PFSK-1 (cell line): ENCODE measurements at regions not wholly inside any gene's neighbourhood (a gene's known extent, or its start where the extent isn't known, plus 50 kb on each side); places are given as distances from the start of the nearest gene placed in this dataset.

Experiments
- FOXP2 ChIP-seq: optimal IDR thresholded peaks from 2 replicates; pipeline ENCODE3; 2011; ENCODE audit warnings: borderline replicate concordance, control low read depth, inconsistent platforms; ENCODE audit not compliant: insufficient read depth; ENCODE audit errors: extremely low read length, extremely low read depth
- POLR2AphosphoS5 ChIP-seq: IDR thresholded peaks from 2 replicates; pipeline ENCODE4 v1.6.1; 2012; ENCODE audit warnings: low read depth, mild to moderate bottlenecking, control low read depth, low read length, moderate library complexity
- SIN3A ChIP-seq: IDR thresholded peaks from 2 replicates; pipeline ENCODE4 v1.6.1; 2012; ENCODE audit warnings: mild to moderate bottlenecking, low read length, moderate library complexity, borderline replicate concordance; ENCODE audit not compliant: insufficient read depth
- TAF1 ChIP-seq: IDR thresholded peaks from 2 replicates; pipeline ENCODE4 v1.6.1; 2012; ENCODE audit warnings: low read length, control low read depth, borderline replicate concordance; ENCODE audit not compliant: insufficient read depth
- TF ChIP-seq, protein P1 (sequence below), 2 experiments: IDR thresholded peaks; 2 replicates each; pipeline versions ENCODE4 v1.6.1 to v1.8.0; 2011 to 2012; ENCODE audit warnings: low read depth in 2 of 2, low read length in 2 of 2, control low read depth in 1 of 2, inconsistent platforms in 1 of 2, mild to moderate bottlenecking in 1 of 2, moderate library complexity in 1 of 2; ENCODE audit not compliant: insufficient read depth in 1 of 2

DNA sequence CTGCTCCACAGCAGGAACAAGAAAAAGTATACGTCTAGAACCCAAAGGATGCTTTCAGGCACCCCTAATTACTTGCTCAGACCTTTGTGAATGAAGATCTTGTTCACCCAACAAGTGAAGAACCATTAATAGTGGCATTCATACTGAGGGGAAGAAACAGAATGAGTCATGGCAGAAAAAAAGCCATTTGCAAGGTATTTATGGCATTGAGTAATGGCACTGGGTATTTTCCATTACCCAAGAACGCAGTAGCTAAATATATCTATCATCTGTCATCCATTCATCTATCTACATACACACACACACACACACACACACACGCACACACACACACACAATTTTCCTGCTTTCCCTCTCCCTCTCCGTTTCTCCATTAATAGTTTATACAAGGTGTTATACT, 56.4 kb upstream of the XIRP2 start:
- TF ChIP-seq SIN3A, result no peak
- no peak for TF ChIP-seq TAF1
- no peak for TF ChIP-seq POLR2AphosphoS5
- TF ChIP-seq, protein P1, sequence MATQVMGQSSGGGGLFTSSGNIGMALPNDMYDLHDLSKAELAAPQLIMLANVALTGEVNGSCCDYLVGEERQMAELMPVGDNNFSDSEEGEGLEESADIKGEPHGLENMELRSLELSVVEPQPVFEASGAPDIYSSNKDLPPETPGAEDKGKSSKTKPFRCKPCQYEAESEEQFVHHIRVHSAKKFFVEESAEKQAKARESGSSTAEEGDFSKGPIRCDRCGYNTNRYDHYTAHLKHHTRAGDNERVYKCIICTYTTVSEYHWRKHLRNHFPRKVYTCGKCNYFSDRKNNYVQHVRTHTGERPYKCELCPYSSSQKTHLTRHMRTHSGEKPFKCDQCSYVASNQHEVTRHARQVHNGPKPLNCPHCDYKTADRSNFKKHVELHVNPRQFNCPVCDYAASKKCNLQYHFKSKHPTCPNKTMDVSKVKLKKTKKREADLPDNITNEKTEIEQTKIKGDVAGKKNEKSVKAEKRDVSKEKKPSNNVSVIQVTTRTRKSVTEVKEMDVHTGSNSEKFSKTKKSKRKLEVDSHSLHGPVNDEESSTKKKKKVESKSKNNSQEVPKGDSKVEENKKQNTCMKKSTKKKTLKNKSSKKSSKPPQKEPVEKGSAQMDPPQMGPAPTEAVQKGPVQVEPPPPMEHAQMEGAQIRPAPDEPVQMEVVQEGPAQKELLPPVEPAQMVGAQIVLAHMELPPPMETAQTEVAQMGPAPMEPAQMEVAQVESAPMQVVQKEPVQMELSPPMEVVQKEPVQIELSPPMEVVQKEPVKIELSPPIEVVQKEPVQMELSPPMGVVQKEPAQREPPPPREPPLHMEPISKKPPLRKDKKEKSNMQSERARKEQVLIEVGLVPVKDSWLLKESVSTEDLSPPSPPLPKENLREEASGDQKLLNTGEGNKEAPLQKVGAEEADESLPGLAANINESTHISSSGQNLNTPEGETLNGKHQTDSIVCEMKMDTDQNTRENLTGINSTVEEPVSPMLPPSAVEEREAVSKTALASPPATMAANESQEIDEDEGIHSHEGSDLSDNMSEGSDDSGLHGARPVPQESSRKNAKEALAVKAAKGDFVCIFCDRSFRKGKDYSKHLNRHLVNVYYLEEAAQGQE (IDR thresholded peaks at IDR 0.05; ENCODE audit: insufficient read depth in 1 of 2, low read depth in 2 of 2, low read length in 2 of 2), result no peak
- TF ChIP-seq FOXP2, result no peak

DNA sequence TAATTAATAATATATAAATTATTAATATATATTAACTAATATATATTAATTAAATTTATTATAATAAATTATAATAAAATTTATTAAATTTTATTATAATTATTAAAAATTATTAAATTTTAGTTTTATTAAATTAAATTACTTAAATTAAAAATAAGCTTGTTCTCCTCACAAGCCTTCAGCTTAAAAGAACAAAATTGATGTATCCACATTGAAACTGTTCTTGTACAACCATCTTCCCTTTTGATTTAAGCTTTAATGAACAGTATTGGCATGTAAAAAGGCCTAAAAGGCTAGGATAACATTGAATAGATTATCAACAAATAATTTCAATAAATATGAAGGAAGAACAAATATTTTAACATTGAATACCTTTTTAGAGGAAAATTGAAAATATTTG, 62.4 kb upstream of the XIRP2 start:
- no peak for TF ChIP-seq TAF1
- no peak for TF ChIP-seq SIN3A
- no peak for TF ChIP-seq FOXP2
- TF ChIP-seq, protein P1 (IDR thresholded peaks at IDR 0.05; ENCODE audit: insufficient read depth in 1 of 2, low read depth in 2 of 2, low read length in 2 of 2), result no peak
- TF ChIP-seq POLR2AphosphoS5, result no peak

DNA sequence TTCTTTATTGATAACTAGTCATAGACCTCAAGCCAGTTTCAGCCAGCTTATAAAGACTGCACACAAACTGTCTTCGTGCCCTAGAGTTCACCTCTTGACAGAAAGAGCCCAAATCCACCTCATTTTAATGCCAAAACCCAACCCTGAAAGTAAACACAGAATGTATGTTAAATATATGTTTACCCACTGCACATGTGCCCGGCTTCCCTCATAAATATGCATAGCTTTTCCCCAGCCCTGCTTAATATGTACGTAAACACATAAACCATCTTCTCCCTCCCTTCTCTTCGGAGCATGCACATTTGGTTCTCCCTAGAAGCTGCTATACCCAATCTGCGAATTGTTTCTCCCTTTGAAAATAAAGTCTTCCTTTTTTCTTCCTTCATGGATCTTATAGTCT, 73.9 kb upstream of the XIRP2 start:
- TF ChIP-seq TAF1, result no peak
- no peak for TF ChIP-seq SIN3A
- TF ChIP-seq, protein P1 (IDR thresholded peaks at IDR 0.05; ENCODE audit: insufficient read depth in 1 of 2, low read depth in 2 of 2, low read length in 2 of 2), result no peak
- TF ChIP-seq FOXP2, result no peak
- TF ChIP-seq POLR2AphosphoS5, result no peak

DNA sequence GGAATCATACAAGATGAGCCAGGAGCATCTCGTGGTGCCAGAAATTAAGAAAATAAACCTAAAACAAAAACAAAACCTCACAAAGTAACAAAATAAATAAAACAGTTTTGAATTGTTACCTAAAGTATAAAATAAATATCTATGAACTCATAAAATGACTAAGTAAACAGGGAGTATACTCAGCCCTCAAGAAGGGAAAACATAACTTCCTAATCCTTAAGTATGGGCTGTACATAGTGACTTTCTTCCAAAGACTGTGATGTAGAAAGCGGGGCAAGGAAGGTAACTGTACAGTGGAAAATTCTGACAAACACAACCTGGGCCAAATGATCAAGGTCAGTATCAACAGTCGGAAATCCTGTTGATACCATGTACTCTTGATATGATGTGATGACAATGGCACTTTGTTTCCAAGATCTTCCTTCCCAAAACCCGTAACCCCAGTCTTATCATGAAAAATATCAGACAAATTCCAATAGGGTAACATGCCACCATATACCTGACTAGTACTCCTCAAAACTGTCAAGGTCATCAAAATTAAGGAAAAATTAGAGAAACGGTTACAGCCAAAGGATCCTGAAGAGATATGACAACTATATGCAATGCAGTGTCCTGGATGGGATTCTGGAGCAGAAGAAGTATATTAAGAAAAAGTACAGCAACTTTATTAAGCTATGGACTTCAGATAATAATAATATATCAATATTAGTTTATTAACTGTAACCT, 76.0 kb upstream of the XIRP2 start:
- TF ChIP-seq, protein P1 (IDR thresholded peaks at IDR 0.05; ENCODE audit: insufficient read depth in 1 of 2, low read depth in 2 of 2, low read length in 2 of 2), result no peak
- no peak for TF ChIP-seq SIN3A

DNA sequence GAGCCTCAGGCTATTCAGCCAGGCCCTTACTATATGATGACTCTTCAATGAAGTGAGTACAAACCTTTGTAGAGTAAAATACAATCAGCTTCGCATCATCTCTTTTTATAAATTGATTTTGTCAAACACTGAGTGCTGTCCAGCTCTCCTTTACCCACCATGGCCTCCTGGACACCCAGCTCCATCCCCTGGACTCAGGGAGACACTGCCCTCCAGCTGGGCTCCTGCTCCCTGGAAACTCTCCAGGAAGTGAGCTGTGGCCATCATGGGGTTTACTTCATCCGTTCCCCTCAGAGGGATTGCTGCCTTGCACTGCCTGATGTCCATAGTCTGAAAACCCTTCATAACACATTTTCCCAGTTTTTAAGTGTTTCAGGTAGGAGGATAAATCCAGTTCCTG, 82.5 kb upstream of the XIRP2 start:
- TF ChIP-seq TAF1 (no peak), SIN3A (no peak), POLR2AphosphoS5 (no peak), FOXP2 (no peak)
- TF ChIP-seq, protein P1 (IDR thresholded peaks at IDR 0.05; ENCODE audit: insufficient read depth in 1 of 2, low read depth in 2 of 2, low read length in 2 of 2), result no peak
